ENCODE measurements at regions not wholly inside any gene's neighbourhood (a gene's known extent, or its start where the extent isn't known, plus 50 kb on each side); places are given as distances from the start of the nearest gene placed in this dataset.

DNA sequence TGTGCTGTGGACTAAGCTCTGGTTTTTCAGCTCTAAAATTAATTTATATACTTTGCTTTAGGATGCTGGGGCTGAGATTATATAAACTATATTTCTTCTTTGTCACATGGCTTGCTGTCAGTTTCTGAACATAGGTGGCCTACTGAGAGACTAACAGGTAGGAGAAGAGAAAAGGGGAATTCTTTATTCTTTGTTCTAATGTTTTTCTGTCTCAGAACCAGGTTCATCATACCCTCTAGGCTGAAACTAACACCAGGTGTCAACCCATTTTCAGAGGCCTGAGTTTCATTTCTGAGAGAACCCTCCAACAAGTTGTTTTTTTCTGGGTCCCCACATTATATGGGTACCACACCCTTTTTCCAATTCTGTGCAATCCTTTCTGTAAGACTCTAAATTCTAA is 843.6 kb downstream of the TRIB2 start (continued):
- TF ChIP-seq, protein P1, sequence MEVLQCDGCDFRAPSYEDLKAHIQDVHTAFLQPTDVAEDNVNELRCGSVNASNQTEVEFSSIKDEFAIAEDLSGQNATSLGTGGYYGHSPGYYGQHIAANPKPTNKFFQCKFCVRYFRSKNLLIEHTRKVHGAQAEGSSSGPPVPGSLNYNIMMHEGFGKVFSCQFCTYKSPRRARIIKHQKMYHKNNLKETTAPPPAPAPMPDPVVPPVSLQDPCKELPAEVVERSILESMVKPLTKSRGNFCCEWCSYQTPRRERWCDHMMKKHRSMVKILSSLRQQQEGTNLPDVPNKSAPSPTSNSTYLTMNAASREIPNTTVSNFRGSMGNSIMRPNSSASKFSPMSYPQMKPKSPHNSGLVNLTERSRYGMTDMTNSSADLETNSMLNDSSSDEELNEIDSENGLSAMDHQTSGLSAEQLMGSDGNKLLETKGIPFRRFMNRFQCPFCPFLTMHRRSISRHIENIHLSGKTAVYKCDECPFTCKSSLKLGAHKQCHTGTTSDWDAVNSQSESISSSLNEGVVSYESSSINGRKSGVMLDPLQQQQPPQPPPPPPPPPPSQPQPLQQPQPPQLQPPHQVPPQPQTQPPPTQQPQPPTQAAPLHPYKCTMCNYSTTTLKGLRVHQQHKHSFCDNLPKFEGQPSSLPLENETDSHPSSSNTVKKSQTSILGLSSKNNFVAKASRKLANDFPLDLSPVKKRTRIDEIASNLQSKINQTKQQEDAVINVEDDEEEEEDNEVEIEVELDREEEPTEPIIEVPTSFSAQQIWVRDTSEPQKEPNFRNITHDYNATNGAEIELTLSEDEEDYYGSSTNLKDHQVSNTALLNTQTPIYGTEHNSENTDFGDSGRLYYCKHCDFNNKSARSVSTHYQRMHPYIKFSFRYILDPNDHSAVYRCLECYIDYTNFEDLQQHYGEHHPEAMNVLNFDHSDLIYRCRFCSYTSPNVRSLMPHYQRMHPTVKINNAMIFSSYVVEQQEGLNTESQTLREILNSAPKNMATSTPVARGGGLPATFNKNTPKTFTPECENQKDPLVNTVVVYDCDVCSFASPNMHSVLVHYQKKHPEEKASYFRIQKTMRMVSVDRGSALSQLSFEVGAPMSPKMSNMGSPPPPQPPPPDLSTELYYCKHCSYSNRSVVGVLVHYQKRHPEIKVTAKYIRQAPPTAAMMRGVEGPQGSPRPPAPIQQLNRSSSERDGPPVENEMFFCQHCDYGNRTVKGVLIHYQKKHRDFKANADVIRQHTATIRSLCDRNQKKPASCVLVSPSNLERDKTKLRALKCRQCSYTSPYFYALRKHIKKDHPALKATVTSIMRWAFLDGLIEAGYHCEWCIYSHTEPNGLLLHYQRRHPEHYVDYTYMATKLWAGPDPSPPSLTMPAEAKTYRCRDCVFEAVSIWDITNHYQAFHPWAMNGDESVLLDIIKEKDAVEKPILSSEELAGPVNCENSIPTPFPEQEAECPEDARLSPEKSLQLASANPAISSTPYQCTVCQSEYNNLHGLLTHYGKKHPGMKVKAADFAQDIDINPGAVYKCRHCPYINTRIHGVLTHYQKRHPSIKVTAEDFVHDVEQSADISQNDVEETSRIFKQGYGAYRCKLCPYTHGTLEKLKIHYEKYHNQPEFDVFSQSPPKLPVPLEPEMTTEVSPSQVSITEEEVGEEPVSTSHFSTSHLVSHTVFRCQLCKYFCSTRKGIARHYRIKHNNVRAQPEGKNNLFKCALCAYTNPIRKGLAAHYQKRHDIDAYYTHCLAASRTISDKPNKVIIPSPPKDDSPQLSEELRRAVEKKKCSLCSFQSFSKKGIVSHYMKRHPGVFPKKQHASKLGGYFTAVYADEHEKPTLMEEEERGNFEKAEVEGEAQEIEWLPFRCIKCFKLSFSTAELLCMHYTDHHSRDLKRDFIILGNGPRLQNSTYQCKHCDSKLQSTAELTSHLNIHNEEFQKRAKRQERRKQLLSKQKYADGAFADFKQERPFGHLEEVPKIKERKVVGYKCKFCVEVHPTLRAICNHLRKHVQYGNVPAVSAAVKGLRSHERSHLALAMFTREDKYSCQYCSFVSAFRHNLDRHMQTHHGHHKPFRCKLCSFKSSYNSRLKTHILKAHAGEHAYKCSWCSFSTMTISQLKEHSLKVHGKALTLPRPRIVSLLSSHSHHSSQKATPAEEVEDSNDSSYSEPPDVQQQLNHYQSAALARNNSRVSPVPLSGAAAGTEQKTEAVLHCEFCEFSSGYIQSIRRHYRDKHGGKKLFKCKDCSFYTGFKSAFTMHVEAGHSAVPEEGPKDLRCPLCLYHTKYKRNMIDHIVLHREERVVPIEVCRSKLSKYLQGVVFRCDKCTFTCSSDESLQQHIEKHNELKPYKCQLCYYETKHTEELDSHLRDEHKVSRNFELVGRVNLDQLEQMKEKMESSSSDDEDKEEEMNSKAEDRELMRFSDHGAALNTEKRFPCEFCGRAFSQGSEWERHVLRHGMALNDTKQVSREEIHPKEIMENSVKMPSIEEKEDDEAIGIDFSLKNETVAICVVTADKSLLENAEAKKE (CRISPR knock-in tag; IDR thresholded peaks at IDR 0.05), result no peak
- TF ChIP-seq JUNB (IDR thresholded peaks at IDR 0.05; ENCODE audit: unreplicated experiment), result no peak
- TF ChIP-seq ZNF114 (CRISPR knock-in tag; IDR thresholded peaks at IDR 0.05), result no peak
- TF ChIP-seq, protein P2, sequence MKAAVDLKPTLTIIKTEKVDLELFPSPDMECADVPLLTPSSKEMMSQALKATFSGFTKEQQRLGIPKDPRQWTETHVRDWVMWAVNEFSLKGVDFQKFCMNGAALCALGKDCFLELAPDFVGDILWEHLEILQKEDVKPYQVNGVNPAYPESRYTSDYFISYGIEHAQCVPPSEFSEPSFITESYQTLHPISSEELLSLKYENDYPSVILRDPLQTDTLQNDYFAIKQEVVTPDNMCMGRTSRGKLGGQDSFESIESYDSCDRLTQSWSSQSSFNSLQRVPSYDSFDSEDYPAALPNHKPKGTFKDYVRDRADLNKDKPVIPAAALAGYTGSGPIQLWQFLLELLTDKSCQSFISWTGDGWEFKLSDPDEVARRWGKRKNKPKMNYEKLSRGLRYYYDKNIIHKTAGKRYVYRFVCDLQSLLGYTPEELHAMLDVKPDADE (IDR thresholded peaks at IDR 0.05), result no peak
- no peak for TF ChIP-seq ZNF331 (CRISPR knock-in tag; IDR thresholded peaks at IDR 0.05; ENCODE audit: low read depth)
- TF ChIP-seq STAT1 (IDR thresholded peaks at IDR 0.05; ENCODE audit: unreplicated experiment), result no peak

DNA sequence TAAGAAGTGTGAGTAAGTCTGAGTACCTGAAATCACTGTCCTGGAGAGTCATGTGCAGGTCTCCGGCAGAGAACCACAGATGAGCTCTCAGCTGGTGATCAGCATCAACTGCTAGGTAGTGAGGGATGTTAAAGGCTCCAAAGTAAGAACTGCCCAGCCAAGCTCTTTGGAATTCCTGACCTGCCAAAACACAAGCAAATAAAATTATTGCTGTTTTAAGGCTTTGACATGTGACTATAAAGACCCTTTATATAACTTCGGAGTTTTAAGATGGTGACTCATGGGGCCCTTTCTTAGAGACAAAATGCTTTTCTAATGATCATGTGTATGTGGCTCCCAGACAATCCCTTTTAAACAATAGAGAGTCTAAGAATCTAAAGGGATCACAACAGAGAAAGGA is 855.7 kb downstream of the TRIB2 start:
- no peak overlapping the region for H3K4me2 ChIP-seq
- H3F3A ChIP-seq (replicated peaks; ENCODE audit: low read depth), result no peaks in the 10 kb centered on the region
- no peaks in the 10 kb centered on the region for H3K4me1 ChIP-seq (ENCODE audit: insufficient read depth)
- H3K4me3 ChIP-seq, result no peak overlapping the region
- no peak overlapping the region for H3K4me3 Mint-ChIP-seq
- H3K27ac ChIP-seq (ENCODE audit: low read depth), result no peak overlapping the region
- no peaks in the 10 kb centered on the region for H3K36me3 Mint-ChIP-seq (ENCODE audit: low read depth)
- no peak for ATAC-seq
- no peaks in the 10 kb centered on the region for H3K9me2 ChIP-seq (ENCODE audit: insufficient read depth)
- TF ChIP-seq CREB1 (CRISPR knock-in tag; IDR thresholded peaks at IDR 0.05; ENCODE audit: low read depth), result no peak
- no peak for TF ChIP-seq EZH2 (IDR thresholded peaks at IDR 0.05; ENCODE audit: low read depth, unreplicated experiment)
- no peaks in the 10 kb centered on the region for H3K27me3 ChIP-seq (ENCODE audit: insufficient read depth)
- no peak for DNase-seq (ENCODE audit: low spot score)
- H3K4me1 Mint-ChIP-seq, result no peaks in the 10 kb centered on the region
- H3K27ac Mint-ChIP-seq, result no peak overlapping the region
- H2AFZ ChIP-seq, result no peak overlapping the region
- H4K20me1 ChIP-seq (replicated peaks; ENCODE audit: insufficient read depth), result no peaks in the 10 kb centered on the region
- no peaks in the 10 kb centered on the region for H3K36me3 ChIP-seq (ENCODE audit: insufficient read depth)
- no peaks in the 10 kb centered on the region for H3K9me3 Mint-ChIP-seq
- H3K79me2 ChIP-seq (replicated peaks; ENCODE audit: insufficient read depth), result no peaks in the 10 kb centered on the region
- H3K27me3 Mint-ChIP-seq (ENCODE audit: insufficient read depth, low read depth, poor library complexity), result no peaks in the 10 kb centered on the region
